ENCODE measurements at regions not wholly inside any gene's neighbourhood (a gene's known extent, or its start where the extent isn't known, plus 50 kb on each side); places are given as distances from the start of the nearest gene placed in this dataset.
"Not testable (repeated sequence)": the region's sequence is repeated elsewhere in the genome, so short reads cannot be mapped to it uniquely, and the experiment has no call there.

DNA sequence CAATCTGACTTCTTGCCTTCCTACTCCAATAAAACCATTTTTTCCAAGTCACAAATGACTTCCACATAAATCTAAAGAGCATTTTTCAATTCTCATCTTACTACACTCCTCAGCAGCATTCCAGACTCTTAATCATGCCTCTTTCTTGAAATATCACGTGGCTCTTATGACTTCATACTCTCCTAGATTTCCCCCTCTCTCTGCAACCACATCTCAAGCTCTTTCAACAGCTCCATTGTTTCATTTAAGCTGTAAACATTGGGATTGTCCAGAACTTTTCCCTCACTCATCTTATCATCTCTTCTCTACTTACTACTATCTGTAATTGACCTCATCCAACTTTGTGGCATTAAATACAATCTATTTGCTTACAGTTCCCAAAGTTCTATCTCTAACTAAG is 170.6 kb upstream of the POMZP3 start:
- H3K36me3 Mint-ChIP-seq (ENCODE audit: low read depth); H3K9me3 Mint-ChIP-seq; H3K4me1 Mint-ChIP-seq: not testable (repeated sequence)

GRCh38 chr7:76780693-76781092 is 153.6 kb upstream of the POMZP3 start:
- H3K27ac Mint-ChIP-seq (ENCODE audit: unreplicated experiment); DNase-seq (ENCODE audit: low read depth, low spot score); H3K36me3 Mint-ChIP-seq (ENCODE audit: low read depth); H3K27me3 Mint-ChIP-seq (ENCODE audit: low read depth); H3K4me3 Mint-ChIP-seq; H3K9me3 Mint-ChIP-seq; H3K4me1 Mint-ChIP-seq: not testable (repeated sequence)

More for the DNA sequence above, 170.6 kb upstream of the POMZP3 start:
- H3K27me3 Mint-ChIP-seq (ENCODE audit: low read depth); H3K4me3 Mint-ChIP-seq; H3K27ac Mint-ChIP-seq (ENCODE audit: unreplicated experiment); DNase-seq (ENCODE audit: low read depth, low spot score): not testable (repeated sequence)

- H3K27ac Mint-ChIP-seq (ENCODE audit: unreplicated experiment); H3K36me3 Mint-ChIP-seq (ENCODE audit: low read depth): not testable (repeated sequence)
These were observed 147.2 kb upstream of the POMZP3 start for GRCh38 chr7:76774279-76774678.

DNA sequence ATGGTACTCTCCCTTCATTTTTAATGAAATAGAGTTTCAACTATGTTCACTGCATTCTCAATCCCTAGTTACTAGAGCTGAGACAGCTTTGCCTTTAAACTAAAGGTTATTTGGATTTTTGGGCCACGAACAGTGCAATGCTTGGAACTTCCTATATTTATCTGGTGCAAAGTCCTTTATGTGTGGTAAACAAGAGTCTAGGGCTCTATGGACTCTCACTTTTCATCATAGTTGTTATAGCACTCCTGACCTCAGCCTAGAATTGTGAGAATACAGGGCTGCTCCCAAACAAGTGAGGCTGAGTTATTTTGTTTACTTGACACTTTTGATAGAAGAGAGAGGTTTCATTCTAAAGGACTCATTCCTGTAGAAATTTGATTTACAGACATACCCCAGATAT is 144.9 kb upstream of the POMZP3 start:
- not testable (repeated sequence) for H3K4me1 Mint-ChIP-seq; H3K36me3 Mint-ChIP-seq (ENCODE audit: low read depth); H3K27ac Mint-ChIP-seq (ENCODE audit: unreplicated experiment); H3K4me3 Mint-ChIP-seq; H3K27me3 Mint-ChIP-seq (ENCODE audit: low read depth); DNase-seq (ENCODE audit: low read depth, low spot score)
- H3K9me3 Mint-ChIP-seq = peaks cover 12% of the 10 kb centered on the region

More at GRCh38 chr7:76774279-76774678, 147.2 kb upstream of the POMZP3 start:
- H3K4me1 Mint-ChIP-seq; DNase-seq (ENCODE audit: low read depth, low spot score); H3K4me3 Mint-ChIP-seq; H3K9me3 Mint-ChIP-seq; H3K27me3 Mint-ChIP-seq (ENCODE audit: low read depth): not testable (repeated sequence)

DNA sequence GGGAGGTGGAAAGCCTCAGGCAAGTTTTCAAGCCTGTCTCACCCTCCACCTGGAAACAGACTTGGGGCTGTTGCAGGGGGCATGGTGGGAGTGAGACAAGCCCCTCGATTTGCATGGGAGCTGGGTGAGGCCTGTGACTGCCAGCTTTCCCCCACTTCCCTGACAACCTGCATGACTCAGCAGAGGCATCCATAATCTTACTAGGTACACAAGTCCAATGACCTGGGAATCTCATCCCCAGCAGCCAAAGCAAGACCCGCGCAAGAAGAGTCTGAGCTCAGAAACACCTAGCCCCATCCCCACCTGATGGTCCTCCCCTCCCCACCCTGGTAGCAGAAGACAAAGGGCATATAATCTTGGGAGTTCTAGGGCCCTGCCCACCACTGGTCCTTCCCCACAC is 136.9 kb upstream of the POMZP3 start:
- not testable (repeated sequence) for H3K4me3 Mint-ChIP-seq; DNase-seq (ENCODE audit: low read depth, low spot score)

GRCh38 chr7:76760546-76761220 is 133.6 kb upstream of the POMZP3 start:
- not testable (repeated sequence) for H3K27ac Mint-ChIP-seq (ENCODE audit: unreplicated experiment); H3K4me3 Mint-ChIP-seq; H3K27me3 Mint-ChIP-seq (ENCODE audit: low read depth); DNase-seq (ENCODE audit: low read depth, low spot score); H3K36me3 Mint-ChIP-seq (ENCODE audit: low read depth); H3K4me1 Mint-ChIP-seq; H3K9me3 Mint-ChIP-seq

More for the DNA sequence above, 136.9 kb upstream of the POMZP3 start:
- not testable (repeated sequence) for H3K27me3 Mint-ChIP-seq (ENCODE audit: low read depth); H3K27ac Mint-ChIP-seq (ENCODE audit: unreplicated experiment); H3K4me1 Mint-ChIP-seq; H3K36me3 Mint-ChIP-seq (ENCODE audit: low read depth); H3K9me3 Mint-ChIP-seq

GRCh38 chr7:76739538-76739937 is 112.5 kb upstream of the POMZP3 start:
- H3K4me3 Mint-ChIP-seq; H3K9me3 Mint-ChIP-seq; DNase-seq (ENCODE audit: low read depth, low spot score); H3K27me3 Mint-ChIP-seq (ENCODE audit: low read depth); H3K4me1 Mint-ChIP-seq; H3K36me3 Mint-ChIP-seq (ENCODE audit: low read depth); H3K27ac Mint-ChIP-seq (ENCODE audit: unreplicated experiment): not testable (repeated sequence)

DNA sequence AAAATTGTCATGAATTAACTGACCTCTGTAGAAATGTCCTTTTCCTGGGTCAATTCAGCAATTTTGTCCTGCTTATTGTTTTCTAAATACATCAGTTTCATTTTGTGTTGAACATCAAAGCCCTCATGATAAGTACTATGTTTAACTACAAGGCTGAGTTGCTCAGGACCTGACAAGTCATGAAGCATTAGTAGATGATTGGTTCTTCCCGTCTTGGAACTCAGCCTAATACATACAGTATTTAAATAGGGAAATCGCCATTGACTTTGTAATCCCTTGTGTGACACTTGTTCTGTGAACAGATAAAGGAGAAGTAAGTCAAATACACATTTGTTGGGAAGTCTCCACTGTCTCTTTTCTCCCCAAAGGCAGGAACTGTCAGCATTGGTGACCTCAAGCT is 109.6 kb upstream of the POMZP3 start:
- not testable (repeated sequence) for H3K4me3 Mint-ChIP-seq; H3K27ac Mint-ChIP-seq (ENCODE audit: unreplicated experiment); DNase-seq (ENCODE audit: low read depth, low spot score); H3K4me1 Mint-ChIP-seq; H3K27me3 Mint-ChIP-seq (ENCODE audit: low read depth); H3K9me3 Mint-ChIP-seq; H3K36me3 Mint-ChIP-seq (ENCODE audit: low read depth)

DNA sequence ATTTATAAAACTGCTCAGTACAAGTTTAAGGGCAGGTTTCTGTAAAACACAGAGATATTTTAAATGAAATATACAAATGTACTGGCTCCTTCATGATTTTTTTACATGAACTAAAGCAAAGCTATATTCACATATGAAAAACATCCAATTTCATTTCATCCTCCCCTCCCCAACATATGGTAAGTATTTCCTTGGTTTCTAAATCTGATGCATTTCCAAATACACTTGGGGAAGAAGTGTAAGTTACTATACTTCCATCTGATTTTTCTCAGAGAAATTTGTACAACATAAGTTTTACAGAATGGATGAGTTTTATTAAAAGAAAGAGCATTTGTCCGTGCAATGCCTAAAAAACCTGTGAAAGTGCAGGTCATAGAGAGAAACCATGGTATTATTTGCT is 109.0 kb upstream of the POMZP3 start:
- not testable (repeated sequence) for H3K27me3 Mint-ChIP-seq (ENCODE audit: low read depth); H3K4me3 Mint-ChIP-seq; H3K4me1 Mint-ChIP-seq; H3K36me3 Mint-ChIP-seq (ENCODE audit: low read depth); H3K9me3 Mint-ChIP-seq; H3K27ac Mint-ChIP-seq (ENCODE audit: unreplicated experiment); DNase-seq (ENCODE audit: low read depth, low spot score)

- DNase-seq (ENCODE audit: low read depth, low spot score); H3K4me1 Mint-ChIP-seq; H3K27me3 Mint-ChIP-seq (ENCODE audit: low read depth); H3K36me3 Mint-ChIP-seq (ENCODE audit: low read depth); H3K27ac Mint-ChIP-seq (ENCODE audit: unreplicated experiment); H3K9me3 Mint-ChIP-seq; H3K4me3 Mint-ChIP-seq: not testable (repeated sequence)
These were observed 108.6 kb upstream of the POMZP3 start for GRCh38 chr7:76735668-76736067.

GRCh38 chr7:76728571-76728974 is 101.5 kb upstream of the POMZP3 start:
- H3K27me3 Mint-ChIP-seq (ENCODE audit: low read depth); H3K9me3 Mint-ChIP-seq; H3K4me1 Mint-ChIP-seq; H3K36me3 Mint-ChIP-seq (ENCODE audit: low read depth): not testable (repeated sequence)
- peak; percentile 14 for DNase-seq (ENCODE audit: low read depth, low spot score)
- Mint-ChIP-seq H3K4me3 (peak overlapping the region; percentile 88), H3K27ac (ENCODE audit: unreplicated experiment) (peak overlapping the region; percentile 97)

GRCh38 chr7:76723928-76724327 is 96.8 kb upstream of the POMZP3 start:
- H3K27me3 Mint-ChIP-seq (ENCODE audit: low read depth); H3K4me1 Mint-ChIP-seq; DNase-seq (ENCODE audit: low read depth, low spot score); H3K4me3 Mint-ChIP-seq; H3K9me3 Mint-ChIP-seq; H3K36me3 Mint-ChIP-seq (ENCODE audit: low read depth); H3K27ac Mint-ChIP-seq (ENCODE audit: unreplicated experiment): not testable (repeated sequence)

GRCh38 chr7:76716551-76716950 is 89.5 kb upstream of the POMZP3 start:
- DNase-seq (ENCODE audit: low read depth, low spot score); H3K4me3 Mint-ChIP-seq; H3K4me1 Mint-ChIP-seq: not testable (repeated sequence)

DNA sequence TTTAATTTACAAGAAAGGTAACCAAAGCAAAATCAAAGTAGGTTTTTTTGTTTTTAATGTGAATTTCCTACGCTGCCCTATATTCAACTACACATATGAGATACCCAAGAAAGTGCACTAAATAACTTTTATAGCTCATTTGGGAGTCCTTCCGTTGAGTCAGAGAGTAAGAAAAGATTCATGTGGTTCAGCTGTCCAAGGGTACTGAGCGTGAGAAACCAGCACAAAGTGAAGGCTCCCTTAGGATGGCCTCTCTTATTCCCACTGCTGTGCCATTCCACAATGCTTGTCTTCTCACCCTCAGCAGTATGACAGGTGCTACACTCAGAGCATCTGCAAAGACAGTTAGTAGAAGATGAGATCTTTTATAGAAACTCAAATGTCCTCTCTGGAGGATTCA is 85.8 kb upstream of the POMZP3 start:
- H3K4me1 Mint-ChIP-seq; H3K27ac Mint-ChIP-seq (ENCODE audit: unreplicated experiment); DNase-seq (ENCODE audit: low read depth, low spot score); H3K27me3 Mint-ChIP-seq (ENCODE audit: low read depth); H3K4me3 Mint-ChIP-seq: not testable (repeated sequence)
- H3K36me3 Mint-ChIP-seq (ENCODE audit: low read depth) = peaks cover 11% of the 10 kb centered on the region
- peaks cover 13% of the 10 kb centered on the region for H3K9me3 Mint-ChIP-seq

More at GRCh38 chr7:76716551-76716950, 89.5 kb upstream of the POMZP3 start:
- not testable (repeated sequence) for H3K27me3 Mint-ChIP-seq (ENCODE audit: low read depth); H3K27ac Mint-ChIP-seq (ENCODE audit: unreplicated experiment)
- Mint-ChIP-seq H3K9me3 (peaks cover 18% of the 10 kb centered on the region), H3K36me3 (ENCODE audit: low read depth) (peaks cover 13% of the 10 kb centered on the region)

Measured in neural crest cell (in vitro differentiated cells).